ENCODE measurements at regions not wholly inside any gene's neighbourhood (a gene's known extent, or its start where the extent isn't known, plus 50 kb on each side); places are given as distances from the start of the nearest gene placed in this dataset.

- TF ChIP-seq CTCF (IDR thresholded peaks at IDR 0.05; ENCODE audit: poor library complexity, severe bottlenecking) (no peak), SMC3 (conservative IDR thresholded peaks at IDR 0.05; ENCODE audit: poor library complexity) (no peak), TAF1 (IDR thresholded peaks at IDR 0.05; ENCODE audit: low read depth) (no peak), MXI1 (conservative IDR thresholded peaks at IDR 0.05; ENCODE audit: poor library complexity, severe bottlenecking) (no peak), REST (IDR thresholded peaks at IDR 0.05; ENCODE audit: borderline replicate concordance) (no peak), POLR2AphosphoS5 (IDR thresholded peaks at IDR 0.05) (no peak), EP300 (conservative IDR thresholded peaks at IDR 0.05; ENCODE audit: poor library complexity, severe bottlenecking) (no peak), EZH2 (IDR thresholded peaks at IDR 0.05; ENCODE audit: borderline replicate concordance, insufficient read depth, low read length, poor library complexity, severe bottlenecking) (no peak)
Measured at GRCh38 chr6:140775061-140775460, 1357.7 kb upstream of the GJE1 start.

All from neural cell (in vitro differentiated cells).